ENCODE measurements at regions not wholly inside any gene's neighbourhood (a gene's known extent, or its start where the extent isn't known, plus 50 kb on each side); places are given as distances from the start of the nearest gene placed in this dataset.

DNA sequence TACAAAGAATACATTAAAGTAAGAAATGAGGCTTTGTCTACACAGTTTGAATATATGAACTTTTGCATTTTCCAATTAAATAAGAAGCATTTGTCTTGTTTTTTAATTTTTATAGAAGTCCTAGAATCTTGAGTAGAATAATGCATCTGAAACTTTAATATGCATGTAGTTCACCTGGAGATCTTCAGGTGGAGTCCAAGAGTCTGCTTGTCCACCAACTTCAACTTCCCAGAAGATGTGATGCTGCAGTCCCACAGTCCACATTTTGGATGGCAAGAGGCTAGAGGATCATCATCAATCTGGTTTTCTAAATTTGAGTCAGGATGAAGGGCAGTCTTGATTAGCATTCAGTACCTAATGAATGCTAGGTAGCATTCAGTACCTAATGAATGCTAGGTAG is 357.6 kb upstream of the SOX2 start:
- intact Hi-C loops (cut with DNase I): no loop called here
- FAIRE-seq: no peak

GRCh38 chr3:181344331-181344730 is 354.8 kb upstream of the DNAJC19 start:
- Histone ChIP-seq H3K4me1 (ENCODE audit: control insufficient read depth in 2 of 3, insufficient read depth in 2 of 3, low read depth in 1 of 3, low read length in 3 of 3) (no peaks in the 10 kb centered on the region), H3K9me3 (ENCODE audit: control insufficient read depth in 2 of 3, insufficient read depth in 1 of 3, low read length in 3 of 3) (no peaks in the 10 kb centered on the region), H3K27ac (ENCODE audit: low read depth in 2 of 2, low read length in 2 of 2) (no peak overlapping the region), H3K9ac (ENCODE audit: low read length in 3 of 3) (no peak overlapping the region), H3K36me3 (ENCODE audit: control insufficient read depth in 2 of 3, insufficient read depth in 3 of 3, low read length in 3 of 3) (no peaks in the 10 kb centered on the region), H3K27me3 (ENCODE audit: control insufficient read depth, insufficient read depth, low read length) (no peaks in the 10 kb centered on the region), H3K4me3 (ENCODE audit: low read length in 3 of 3) (no peak overlapping the region)
- intact Hi-C loops (cut with DNase I): no loop called here
- FAIRE-seq (no peak), DNase-seq (peak in 1 of 5 donors; percentile 12)
- TF ChIP-seq, protein P1, sequence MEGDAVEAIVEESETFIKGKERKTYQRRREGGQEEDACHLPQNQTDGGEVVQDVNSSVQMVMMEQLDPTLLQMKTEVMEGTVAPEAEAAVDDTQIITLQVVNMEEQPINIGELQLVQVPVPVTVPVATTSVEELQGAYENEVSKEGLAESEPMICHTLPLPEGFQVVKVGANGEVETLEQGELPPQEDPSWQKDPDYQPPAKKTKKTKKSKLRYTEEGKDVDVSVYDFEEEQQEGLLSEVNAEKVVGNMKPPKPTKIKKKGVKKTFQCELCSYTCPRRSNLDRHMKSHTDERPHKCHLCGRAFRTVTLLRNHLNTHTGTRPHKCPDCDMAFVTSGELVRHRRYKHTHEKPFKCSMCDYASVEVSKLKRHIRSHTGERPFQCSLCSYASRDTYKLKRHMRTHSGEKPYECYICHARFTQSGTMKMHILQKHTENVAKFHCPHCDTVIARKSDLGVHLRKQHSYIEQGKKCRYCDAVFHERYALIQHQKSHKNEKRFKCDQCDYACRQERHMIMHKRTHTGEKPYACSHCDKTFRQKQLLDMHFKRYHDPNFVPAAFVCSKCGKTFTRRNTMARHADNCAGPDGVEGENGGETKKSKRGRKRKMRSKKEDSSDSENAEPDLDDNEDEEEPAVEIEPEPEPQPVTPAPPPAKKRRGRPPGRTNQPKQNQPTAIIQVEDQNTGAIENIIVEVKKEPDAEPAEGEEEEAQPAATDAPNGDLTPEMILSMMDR (IDR thresholded peaks at IDR 0.05; ENCODE audit: borderline replicate concordance, extremely low read depth, insufficient read depth): no peak

More for the DNA sequence above, 357.6 kb upstream of the SOX2 start:
- no peaks in the 10 kb centered on the region for H3K4me1 ChIP-seq (ENCODE audit: control insufficient read depth in 2 of 3, insufficient read depth in 2 of 3, low read depth in 1 of 3, low read length in 3 of 3)
- H3K9me3 ChIP-seq (ENCODE audit: control insufficient read depth in 2 of 3, insufficient read depth in 1 of 3, low read length in 3 of 3): no peaks in the 10 kb centered on the region
- H3K4me3 ChIP-seq (ENCODE audit: low read length in 3 of 3): no peak overlapping the region
- H3K27me3 ChIP-seq (ENCODE audit: control insufficient read depth, insufficient read depth, low read length): no peaks in the 10 kb centered on the region
- H3K9ac ChIP-seq (ENCODE audit: low read length in 3 of 3): no peak overlapping the region
- TF ChIP-seq, protein P1 (IDR thresholded peaks at IDR 0.05; ENCODE audit: borderline replicate concordance, extremely low read depth, insufficient read depth): no peak
- no peak for DNase-seq
- no peaks in the 10 kb centered on the region for H3K36me3 ChIP-seq (ENCODE audit: control insufficient read depth in 2 of 3, insufficient read depth in 3 of 3, low read length in 3 of 3)
- no peak overlapping the region for H3K27ac ChIP-seq (ENCODE audit: low read depth in 2 of 2, low read length in 2 of 2)

GRCh38 chr3:181336597-181336996 is 347.1 kb upstream of the DNAJC19 start:
- Histone ChIP-seq H3K9ac (ENCODE audit: low read length in 3 of 3) (no peak overlapping the region), H3K4me3 (ENCODE audit: low read length in 3 of 3) (no peak overlapping the region), H3K27me3 (ENCODE audit: control insufficient read depth, insufficient read depth, low read length) (no peaks in the 10 kb centered on the region), H3K36me3 (ENCODE audit: control insufficient read depth in 2 of 3, insufficient read depth in 3 of 3, low read length in 3 of 3) (no peaks in the 10 kb centered on the region), H3K4me1 (ENCODE audit: control insufficient read depth in 2 of 3, insufficient read depth in 2 of 3, low read depth in 1 of 3, low read length in 3 of 3) (no peaks in the 10 kb centered on the region), H3K27ac (ENCODE audit: low read depth in 2 of 2, low read length in 2 of 2) (no peak overlapping the region), H3K9me3 (ENCODE audit: control insufficient read depth in 2 of 3, insufficient read depth in 1 of 3, low read length in 3 of 3) (no peaks in the 10 kb centered on the region)
- DNase-seq (no peak), FAIRE-seq (no peak)
- TF ChIP-seq, protein P1 (IDR thresholded peaks at IDR 0.05; ENCODE audit: borderline replicate concordance, extremely low read depth, insufficient read depth): no peak
- intact Hi-C loops (cut with DNase I): no loop called here

GRCh38 chr3:181333394-181333793 is 343.9 kb upstream of the DNAJC19 start:
- Histone ChIP-seq H3K9me3 (ENCODE audit: control insufficient read depth in 2 of 3, insufficient read depth in 1 of 3, low read length in 3 of 3) (no peaks in the 10 kb centered on the region), H3K9ac (ENCODE audit: low read length in 3 of 3) (no peak overlapping the region), H3K4me1 (ENCODE audit: control insufficient read depth in 2 of 3, insufficient read depth in 2 of 3, low read depth in 1 of 3, low read length in 3 of 3) (no peaks in the 10 kb centered on the region), H3K27ac (ENCODE audit: low read depth in 2 of 2, low read length in 2 of 2) (no peak overlapping the region), H3K36me3 (ENCODE audit: control insufficient read depth in 2 of 3, insufficient read depth in 3 of 3, low read length in 3 of 3) (no peaks in the 10 kb centered on the region), H3K27me3 (ENCODE audit: control insufficient read depth, insufficient read depth, low read length) (no peaks in the 10 kb centered on the region), H3K4me3 (ENCODE audit: low read length in 3 of 3) (no peak overlapping the region)
- intact Hi-C loops (cut with DNase I): no loop called here
- FAIRE-seq (no peak), DNase-seq (no peak)
- TF ChIP-seq, protein P1 (IDR thresholded peaks at IDR 0.05; ENCODE audit: borderline replicate concordance, extremely low read depth, insufficient read depth): no peak

Data from kidney (tissue), 13 donors.